Mesodermal cell (in vitro differentiated cells): ENCODE measurements at regions not wholly inside any gene's neighbourhood (a gene's known extent, or its start where the extent isn't known, plus 50 kb on each side); places are given as distances from the start of the nearest gene placed in this dataset.

Experiments
- H3K27ac ChIP-seq: 2 replicates; pipeline ENCODE4 v1.7.0; 2013; ENCODE audit warnings: mild to moderate bottlenecking, low read depth, low read length, moderate library complexity; ENCODE audit not compliant: severe bottlenecking
- H3K36me3 ChIP-seq: 2 replicates; pipeline ENCODE4 v1.7.1; 2013; ENCODE audit warnings: mild to moderate bottlenecking, low read length, moderate library complexity; ENCODE audit not compliant: control insufficient read depth, insufficient read depth
- H3K4me1 ChIP-seq: one replicate; pipeline ENCODE4 v1.7.1; 2013; ENCODE audit warnings: mild to moderate bottlenecking, low read length; ENCODE audit not compliant: insufficient read depth, control insufficient read depth, poor library complexity, severe bottlenecking
- H3K4me3 ChIP-seq: 2 replicates; pipeline ENCODE4 v1.7.0; 2013; ENCODE audit warnings: low read length, control low read depth, mild to moderate bottlenecking; ENCODE audit not compliant: insufficient read depth, poor library complexity, severe bottlenecking; ENCODE audit errors: extremely low read depth
- H3K9me3 ChIP-seq: 2 replicates; pipeline ENCODE4 v1.7.1; 2013; ENCODE audit warnings: mild to moderate bottlenecking, low read length, moderate library complexity; ENCODE audit not compliant: control insufficient read depth
- WGBS, 2 experiments: methylation state at CpG; one replicate each; pipeline ENCODE4 v1.1.5; 2013; ENCODE audit warnings: missing lambda C conversion rate in 2 of 2; ENCODE audit not compliant: insufficient coverage in 2 of 2; 5-methylcytosine and 5-hydroxymethylcytosine counted together

GRCh38 chr2:196249860-196250259 lies 78.5 kb upstream of the STK17B start:
- H3K4me1 ChIP-seq, result peaks cover 41% of the 10 kb centered on the region
- H3K4me3 ChIP-seq, result no peak overlapping the region
- H3K36me3 ChIP-seq, result peaks cover 30% of the 10 kb centered on the region
- 84 to 100% methylated on average over 2 to 3 of the region's 3 CpGs for whole genome bisulfite sequencing, 2 experiments
- peak overlapping the region; percentile 66 for H3K27ac ChIP-seq
- H3K9me3 ChIP-seq, result no peaks in the 10 kb centered on the region

- Histone ChIP-seq H3K4me1 (peaks cover 30% of the 10 kb centered on the region), H3K36me3 (peaks cover 30% of the 10 kb centered on the region), H3K4me3 (no peak overlapping the region), H3K27ac (no peak overlapping the region), H3K9me3 (no peaks in the 10 kb centered on the region)
- WGBS, 2 experiments, result 96% methylated on average over 3 of the region's 3 CpGs
These were observed 79.8 kb upstream of the STK17B start for GRCh38 chr2:196251132-196251531.

GRCh38 chr2:196252408-196253115 lies 81.2 kb upstream of the STK17B start:
- no peak overlapping the region for H3K27ac ChIP-seq
- H3K36me3 ChIP-seq, result peaks cover 41% of the 10 kb centered on the region
- no CpG with 5 or more reads among the region's 1 CpG for WGBS, 2 experiments
- H3K9me3 ChIP-seq, result no peaks in the 10 kb centered on the region
- H3K4me3 ChIP-seq, result no peak overlapping the region
- H3K4me1 ChIP-seq, result peaks cover 33% of the 10 kb centered on the region

GRCh38 chr2:196253116-196253480 lies 81.7 kb upstream of the STK17B start:
- Histone ChIP-seq H3K4me1 (peaks cover 31% of the 10 kb centered on the region), H3K27ac (no peak overlapping the region), H3K9me3 (no peaks in the 10 kb centered on the region), H3K36me3 (peaks cover 43% of the 10 kb centered on the region), H3K4me3 (no peak overlapping the region)

- Histone ChIP-seq H3K4me1 (peaks cover 29% of the 10 kb centered on the region), H3K27ac (no peak overlapping the region), H3K36me3 (peaks cover 32% of the 10 kb centered on the region), H3K4me3 (no peak overlapping the region), H3K9me3 (no peaks in the 10 kb centered on the region)
- WGBS, 2 experiments, result 100% methylated on average over 1 of the region's 1 CpG; no CpG with 5 or more reads in 1 of the 2 experiments
These were observed 85.2 kb upstream of the STK17B start for GRCh38 chr2:196256585-196256984.

GRCh38 chr2:196257086-196257485 lies 85.7 kb upstream of the STK17B start:
- H3K36me3 ChIP-seq, result peaks cover 32% of the 10 kb centered on the region
- peaks cover 29% of the 10 kb centered on the region for H3K4me1 ChIP-seq
- no peak overlapping the region for H3K27ac ChIP-seq
- no peaks in the 10 kb centered on the region for H3K9me3 ChIP-seq
- no CpG with 5 or more reads among the region's 3 CpGs for WGBS, 2 experiments
- no peak overlapping the region for H3K4me3 ChIP-seq

GRCh38 chr2:196258407-196258806 lies 87.0 kb upstream of the STK17B start:
- no peak overlapping the region for H3K4me3 ChIP-seq
- no peaks in the 10 kb centered on the region for H3K9me3 ChIP-seq
- H3K27ac ChIP-seq, result no peak overlapping the region
- peaks cover 20% of the 10 kb centered on the region for H3K36me3 ChIP-seq
- H3K4me1 ChIP-seq, result peaks cover 39% of the 10 kb centered on the region

- Histone ChIP-seq H3K9me3 (no peaks in the 10 kb centered on the region), H3K27ac (peak overlapping the region; percentile 93), H3K36me3 (peaks cover 13% of the 10 kb centered on the region), H3K4me1 (peaks cover 41% of the 10 kb centered on the region), H3K4me3 (no peak overlapping the region)
- 59 to 70% methylated on average over 4 of the region's 7 CpGs for WGBS, 2 experiments
These were observed 88.4 kb upstream of the STK17B start for GRCh38 chr2:196259507-196260481.

- peak overlapping the region; percentile 93 for H3K27ac ChIP-seq
- WGBS, 2 experiments, result 77 to 82% methylated on average over 4 of the region's 5 CpGs
- peak overlapping the region; percentile 9 for H3K4me3 ChIP-seq
- H3K9me3 ChIP-seq, result no peaks in the 10 kb centered on the region
- H3K36me3 ChIP-seq, result peaks cover 13% of the 10 kb centered on the region
- peaks cover 41% of the 10 kb centered on the region for H3K4me1 ChIP-seq
These were observed 89.2 kb upstream of the STK17B start for GRCh38 chr2:196260546-196260945.

- Histone ChIP-seq H3K4me1 (peaks cover 49% of the 10 kb centered on the region), H3K27ac (peak overlapping the region; percentile 80), H3K4me3 (no peak overlapping the region), H3K36me3 (peaks cover 1% of the 10 kb centered on the region), H3K9me3 (no peaks in the 10 kb centered on the region)
- WGBS, 2 experiments, result 87 to 98% methylated on average over 4 to 6 of the region's 9 CpGs
These were observed 91.2 kb upstream of the STK17B start for GRCh38 chr2:196262606-196263005.
